GM12878 (cell line): ENCODE measurements at regions not wholly inside any gene's neighbourhood (a gene's known extent, or its start where the extent isn't known, plus 50 kb on each side); places are given as distances from the start of the nearest gene placed in this dataset.

Source experiments
- ATAC-seq: fragments of 200-7000 bp; cut with Tn5 transposase; 3 replicates; pipeline ENCODE4 v1.9.1; 2020; ENCODE audit warnings: mild to moderate bottlenecking, moderate library complexity
- BruUV-seq: library from RNA; stranded (reverse); fragments of 400-500 nt; replicated peaks from 2 replicates; lab custom pipeline; 2021; lab: Mats Ljungman, UMichigan
- CTCF ChIA-PET: fragments of 300-600 bp; sonication (Branson Sonifier 250); formaldehyde crosslinking; extraction: SDS; loops from one replicate; lab custom pipeline; 2021; ENCODE audit warnings: inconsistent platforms; lab: Yijun Ruan, JAX
- POLR2A ChIA-PET: fragments of 350-600 bp; formaldehyde crosslinking; extraction: SDS; loops from one replicate; lab custom pipeline; 2021; ENCODE audit warnings: inconsistent platforms; lab: Charles Lee
- RAD21 ChIA-PET: fragments of 300-600 bp; sonication (Branson Sonifier 250); formaldehyde crosslinking; loops from one replicate; lab custom pipeline; 2023; ENCODE audit warnings: antibody characterized with exemption; ENCODE audit not compliant: unreplicated experiment; lab: Charles Lee
- SMC1A ChIA-PET: fragments of 300-600 bp; sonication (Branson Sonifier 250); formaldehyde crosslinking; loops from one replicate; lab custom pipeline; 2023; ENCODE audit not compliant: unreplicated experiment, uncharacterized antibody; lab: Charles Lee
- DNase-seq: peaks from one replicate; pipeline ENCODE4 v3.0.0-alpha.2; 2011; ENCODE audit warnings: low read depth, low spot score
- FAIRE-seq: peaks from 3 replicates; lab custom pipeline; 2011; peaks lifted over from hg19 to GRCh38; lab: Jason Lieb, UNC
- H2AFZ ChIP-seq: 2 replicates; pipeline ENCODE4 v1.6.0; 2011; ENCODE audit warnings: low read depth, low read length, control low read depth; ENCODE audit not compliant: control insufficient read depth
- H3K27ac ChIP-seq: 2 replicates; pipeline ENCODE4 v1.5.1; 2011; ENCODE audit warnings: control low read depth; ENCODE audit not compliant: control insufficient read depth, insufficient read depth
- H3K27me3 ChIP-seq, 2 experiments: replicated peaks in 1 of 2; 2 replicates each; pipeline versions ENCODE4 v1.6.0 to v1.6.1; 2011; ENCODE audit warnings: low read length in 1 of 2; ENCODE audit not compliant: control insufficient read depth in 2 of 2, insufficient read depth in 2 of 2
- H3K36me3 ChIP-seq, 2 experiments: 2 replicates each; pipeline ENCODE4 v1.5.1; 2011; ENCODE audit warnings: low read length in 1 of 2; ENCODE audit not compliant: control insufficient read depth in 2 of 2, insufficient read depth in 2 of 2
- H3K4me1 ChIP-seq: 2 replicates; pipeline ENCODE4 v1.6.1; 2011; ENCODE audit warnings: mild to moderate bottlenecking, low read length, moderate library complexity, mixed read lengths; ENCODE audit not compliant: control insufficient read depth, insufficient read depth
- H3K4me2 ChIP-seq: 2 replicates; pipeline ENCODE4 v1.6.0; 2011; ENCODE audit warnings: control low read depth; ENCODE audit not compliant: control insufficient read depth, insufficient read depth
- H3K4me3 ChIP-seq: fragments of 200-600 bp; sonication (generic); 2 replicates; pipeline ENCODE4 v1.5.1; 2016
- H3K79me2 ChIP-seq: 2 replicates; pipeline ENCODE4 v1.6.0; 2011; ENCODE audit warnings: low read length; ENCODE audit not compliant: control insufficient read depth, insufficient read depth
- H3K9ac ChIP-seq: 2 replicates; pipeline ENCODE4 v1.8.0; 2011; ENCODE audit warnings: low read length, control low read depth, mixed read lengths; ENCODE audit not compliant: control insufficient read depth, insufficient read depth
- H3K9me3 ChIP-seq: replicated peaks from 3 replicates; pipeline ENCODE4 v1.5.1; 2011; ENCODE audit warnings: mild to moderate bottlenecking, low read length; ENCODE audit not compliant: control insufficient read depth, insufficient read depth
- H4K20me1 ChIP-seq: 2 replicates; pipeline ENCODE4 v1.6.0; 2011; ENCODE audit not compliant: control insufficient read depth, insufficient read depth
- BCL11A ChIP-seq: IDR thresholded peaks from 2 replicates; pipeline ENCODE4 v1.6.1; 2011; ENCODE audit warnings: low read depth, low read length
- BHLHE40 ChIP-seq, 2 experiments: fragments of 450-650 bp in 1 of 2; IDR thresholded peaks; 2 replicates each; pipeline ENCODE4 v1.6.1; 2011 to 2017; ENCODE audit warnings: low read depth in 2 of 2, borderline replicate concordance in 1 of 2, improper control_type of control experiment in 1 of 2, low read length in 1 of 2, mild to moderate bottlenecking in 1 of 2
- CHD2 ChIP-seq: IDR thresholded peaks from 2 replicates; pipeline ENCODE4 v1.6.1; 2011; ENCODE audit warnings: low read depth, low read length, improper control_type of control experiment, borderline replicate concordance
- FOS ChIP-seq: IDR thresholded peaks from 3 replicates; pipeline ENCODE4 v1.6.1; 2011; ENCODE audit warnings: borderline replicate concordance; ENCODE audit not compliant: insufficient read length; ENCODE audit errors: extremely low read depth
- FOXM1 ChIP-seq: IDR thresholded peaks from 2 replicates; pipeline ENCODE4 v1.6.1; 2012; ENCODE audit warnings: low read depth, mild to moderate bottlenecking, inconsistent platforms, low read length, moderate library complexity
- HDAC2 ChIP-seq: fragments of 200-600 bp; sonication (generic); IDR thresholded peaks from 2 replicates; pipeline ENCODE4 v1.6.1; 2017
- MEF2A ChIP-seq: IDR thresholded peaks from 2 replicates; pipeline ENCODE4 v1.6.1; 2011; ENCODE audit warnings: low read depth, mild to moderate bottlenecking, low read length, moderate library complexity; ENCODE audit not compliant: insufficient read depth
- MTA2 ChIP-seq: fragments of 450-650 bp; IDR thresholded peaks from 2 replicates; pipeline ENCODE4 v1.6.1; 2016; ENCODE audit warnings: low read depth, mild to moderate bottlenecking, moderate library complexity
- NFIC ChIP-seq: IDR thresholded peaks from 2 replicates; pipeline ENCODE4 v1.6.1; 2012; ENCODE audit warnings: low read depth, mild to moderate bottlenecking, inconsistent platforms, low read length, moderate library complexity
- POU2F2 ChIP-seq: IDR thresholded peaks from 3 replicates; pipeline ENCODE4 v1.6.1; 2011; ENCODE audit warnings: low read depth, mild to moderate bottlenecking, low read length, borderline replicate concordance
- RUNX3 ChIP-seq: IDR thresholded peaks from 2 replicates; pipeline ENCODE4 v1.6.1; 2012; ENCODE audit warnings: low read length, inconsistent platforms
- TAF1 ChIP-seq: IDR thresholded peaks from 2 replicates; pipeline ENCODE4 v1.6.1; 2011; ENCODE audit warnings: mild to moderate bottlenecking, low read depth, low read length, borderline replicate concordance
- ZZZ3 ChIP-seq: IDR thresholded peaks from 2 replicates; pipeline ENCODE4 v1.6.1; 2011; ENCODE audit warnings: low read depth; ENCODE audit not compliant: control insufficient read depth, insufficient read length
- WGBS: methylation state at CpG from one replicate; pipeline ENCODE4 v1.1.6; 2016; ENCODE audit warnings: low lambda C conversion rate; ENCODE audit not compliant: insufficient replicate concordance, insufficient coverage; ENCODE audit errors: missing lambda C conversion rate; 5-methylcytosine and 5-hydroxymethylcytosine counted together
- in situ Hi-C: fragments of 300-500 bp; cut with MboI; formaldehyde crosslinking; loops from 9 replicates; pipeline ENCODE4 v1.14.3; 2018; ENCODE audit warnings: mixed read lengths
- intact Hi-C: fragments of 100-400 bp; cut with micrococcal nuclease; formaldehyde crosslinking; loops from one replicate; pipeline ENCODE4 v1.14.2; 2022; ENCODE audit not compliant: unreplicated experiment
- TF ChIP-seq, protein P1 (sequence below): fragments of 150-350 bp; IDR thresholded peaks from 2 replicates; pipeline ENCODE4 v1.6.1; 2014; ENCODE audit warnings: mild to moderate bottlenecking, low read depth, low read length
- TF ChIP-seq, protein P2 (sequence below): IDR thresholded peaks from 2 replicates; pipeline ENCODE4 v1.6.1; 2012; ENCODE audit warnings: improper control_type of control experiment, low read depth, low read length; ENCODE audit not compliant: insufficient replicate concordance
- TF ChIP-seq, protein P3 (sequence below): fragments of 450-650 bp; IDR thresholded peaks from 2 replicates; pipeline ENCODE4 v1.6.1; 2017; ENCODE audit warnings: mild to moderate bottlenecking

DNA sequence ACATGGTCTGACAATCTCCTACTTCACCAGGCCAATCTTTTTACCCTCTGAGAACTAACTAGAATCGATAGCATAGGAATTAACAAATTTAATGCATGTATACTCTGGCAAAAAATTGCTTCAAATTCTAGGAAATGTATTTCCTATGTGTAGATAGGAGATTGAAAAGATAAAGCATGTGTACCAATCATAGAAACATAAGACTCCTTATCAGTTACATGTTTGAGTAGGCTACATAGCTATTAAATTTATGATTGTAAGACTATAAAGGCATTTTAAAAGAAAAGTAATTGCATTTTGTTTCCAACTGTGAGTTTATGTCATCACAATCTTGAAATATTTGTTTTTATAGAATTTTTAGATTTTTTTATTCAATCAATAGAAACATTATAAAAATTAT, 196.6 kb upstream of the HEY2 start (continued):
- TF ChIP-seq RUNX3 = no peak
- no peak for TF ChIP-seq MTA2

DNA sequence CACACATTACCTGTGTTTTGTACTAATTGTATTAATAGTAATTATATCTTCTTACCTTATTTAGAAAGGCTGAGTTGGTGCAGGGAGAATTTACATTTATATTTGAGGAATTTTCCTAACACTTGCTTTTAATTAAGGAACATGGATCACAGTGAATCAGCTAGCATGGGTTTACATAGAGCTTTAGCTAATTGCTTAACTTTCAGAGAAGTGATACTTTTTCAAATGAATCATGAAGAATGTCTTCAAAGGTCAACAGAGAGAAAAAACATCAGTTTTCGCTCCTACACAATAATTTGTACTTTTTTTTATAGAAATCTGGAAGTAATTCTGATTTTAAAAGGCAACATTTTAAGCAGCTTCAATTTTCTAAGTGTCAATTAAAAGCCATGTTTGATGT, 195.0 kb upstream of the HEY2 start:
- 0 out of 4 replicates have a peak, but pooled peaks cover 0 to 2% of the 10 kb centered on the region in 2 experiments for H3K27me3 ChIP-seq
- no peak overlapping the region for H3K4me2 ChIP-seq
- no peak for DNase-seq
- no peak for ATAC-seq
- CTCF ChIA-PET = no interaction called here
- no peaks in the 10 kb centered on the region for H3K36me3 ChIP-seq
- WGBS = 0% methylated on average over 1 of the region's 1 CpG
- FAIRE-seq = no peak
- no peaks in the 10 kb centered on the region for H3K9me3 ChIP-seq
- POLR2A ChIA-PET = no interaction called here
- no peaks in the 10 kb centered on the region for H4K20me1 ChIP-seq
- BruUV-seq = no TSS peak
- SMC1A ChIA-PET = interaction anchor here (0.9 kb wide), 1 partner anchor 11 kb away, joined by 3 read pairs; no protein-coding TSS in a partner anchor
- RAD21 ChIA-PET = no interaction called here
- no peak overlapping the region for H3K27ac ChIP-seq
- H3K79me2 ChIP-seq = no peaks in the 10 kb centered on the region
- in situ Hi-C loops = no loop called here
- H3K9ac ChIP-seq = no peak overlapping the region
- no peak overlapping the region for H3K4me3 ChIP-seq
- H3K4me1 ChIP-seq = no peaks in the 10 kb centered on the region
- intact Hi-C loops = no loop called here
- H2AFZ ChIP-seq = no peak overlapping the region
- TF ChIP-seq NFIC (no peak), FOS (no peak), ZZZ3 (no peak), MEF2A (no peak), BCL11A (no peak), BHLHE40 (IDR thresholded peaks at IDR 0.05; ENCODE audit: borderline replicate concordance in 1 of 2, low read depth in 2 of 2, low read length in 1 of 2) (no peak), FOXM1 (no peak), HDAC2 (no peak), TAF1 (no peak), CHD2 (no peak), POU2F2 (no peak)
- TF ChIP-seq, protein P1, sequence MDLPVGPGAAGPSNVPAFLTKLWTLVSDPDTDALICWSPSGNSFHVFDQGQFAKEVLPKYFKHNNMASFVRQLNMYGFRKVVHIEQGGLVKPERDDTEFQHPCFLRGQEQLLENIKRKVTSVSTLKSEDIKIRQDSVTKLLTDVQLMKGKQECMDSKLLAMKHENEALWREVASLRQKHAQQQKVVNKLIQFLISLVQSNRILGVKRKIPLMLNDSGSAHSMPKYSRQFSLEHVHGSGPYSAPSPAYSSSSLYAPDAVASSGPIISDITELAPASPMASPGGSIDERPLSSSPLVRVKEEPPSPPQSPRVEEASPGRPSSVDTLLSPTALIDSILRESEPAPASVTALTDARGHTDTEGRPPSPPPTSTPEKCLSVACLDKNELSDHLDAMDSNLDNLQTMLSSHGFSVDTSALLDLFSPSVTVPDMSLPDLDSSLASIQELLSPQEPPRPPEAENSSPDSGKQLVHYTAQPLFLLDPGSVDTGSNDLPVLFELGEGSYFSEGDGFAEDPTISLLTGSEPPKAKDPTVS = no peak
- TF ChIP-seq, protein P2, sequence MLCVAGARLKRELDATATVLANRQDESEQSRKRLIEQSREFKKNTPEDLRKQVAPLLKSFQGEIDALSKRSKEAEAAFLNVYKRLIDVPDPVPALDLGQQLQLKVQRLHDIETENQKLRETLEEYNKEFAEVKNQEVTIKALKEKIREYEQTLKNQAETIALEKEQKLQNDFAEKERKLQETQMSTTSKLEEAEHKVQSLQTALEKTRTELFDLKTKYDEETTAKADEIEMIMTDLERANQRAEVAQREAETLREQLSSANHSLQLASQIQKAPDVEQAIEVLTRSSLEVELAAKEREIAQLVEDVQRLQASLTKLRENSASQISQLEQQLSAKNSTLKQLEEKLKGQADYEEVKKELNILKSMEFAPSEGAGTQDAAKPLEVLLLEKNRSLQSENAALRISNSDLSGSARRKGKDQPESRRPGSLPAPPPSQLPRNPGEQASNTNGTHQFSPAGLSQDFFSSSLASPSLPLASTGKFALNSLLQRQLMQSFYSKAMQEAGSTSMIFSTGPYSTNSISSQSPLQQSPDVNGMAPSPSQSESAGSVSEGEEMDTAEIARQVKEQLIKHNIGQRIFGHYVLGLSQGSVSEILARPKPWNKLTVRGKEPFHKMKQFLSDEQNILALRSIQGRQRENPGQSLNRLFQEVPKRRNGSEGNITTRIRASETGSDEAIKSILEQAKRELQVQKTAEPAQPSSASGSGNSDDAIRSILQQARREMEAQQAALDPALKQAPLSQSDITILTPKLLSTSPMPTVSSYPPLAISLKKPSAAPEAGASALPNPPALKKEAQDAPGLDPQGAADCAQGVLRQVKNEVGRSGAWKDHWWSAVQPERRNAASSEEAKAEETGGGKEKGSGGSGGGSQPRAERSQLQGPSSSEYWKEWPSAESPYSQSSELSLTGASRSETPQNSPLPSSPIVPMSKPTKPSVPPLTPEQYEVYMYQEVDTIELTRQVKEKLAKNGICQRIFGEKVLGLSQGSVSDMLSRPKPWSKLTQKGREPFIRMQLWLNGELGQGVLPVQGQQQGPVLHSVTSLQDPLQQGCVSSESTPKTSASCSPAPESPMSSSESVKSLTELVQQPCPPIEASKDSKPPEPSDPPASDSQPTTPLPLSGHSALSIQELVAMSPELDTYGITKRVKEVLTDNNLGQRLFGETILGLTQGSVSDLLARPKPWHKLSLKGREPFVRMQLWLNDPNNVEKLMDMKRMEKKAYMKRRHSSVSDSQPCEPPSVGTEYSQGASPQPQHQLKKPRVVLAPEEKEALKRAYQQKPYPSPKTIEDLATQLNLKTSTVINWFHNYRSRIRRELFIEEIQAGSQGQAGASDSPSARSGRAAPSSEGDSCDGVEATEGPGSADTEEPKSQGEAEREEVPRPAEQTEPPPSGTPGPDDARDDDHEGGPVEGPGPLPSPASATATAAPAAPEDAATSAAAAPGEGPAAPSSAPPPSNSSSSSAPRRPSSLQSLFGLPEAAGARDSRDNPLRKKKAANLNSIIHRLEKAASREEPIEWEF = no peak
- TF ChIP-seq, protein P3, sequence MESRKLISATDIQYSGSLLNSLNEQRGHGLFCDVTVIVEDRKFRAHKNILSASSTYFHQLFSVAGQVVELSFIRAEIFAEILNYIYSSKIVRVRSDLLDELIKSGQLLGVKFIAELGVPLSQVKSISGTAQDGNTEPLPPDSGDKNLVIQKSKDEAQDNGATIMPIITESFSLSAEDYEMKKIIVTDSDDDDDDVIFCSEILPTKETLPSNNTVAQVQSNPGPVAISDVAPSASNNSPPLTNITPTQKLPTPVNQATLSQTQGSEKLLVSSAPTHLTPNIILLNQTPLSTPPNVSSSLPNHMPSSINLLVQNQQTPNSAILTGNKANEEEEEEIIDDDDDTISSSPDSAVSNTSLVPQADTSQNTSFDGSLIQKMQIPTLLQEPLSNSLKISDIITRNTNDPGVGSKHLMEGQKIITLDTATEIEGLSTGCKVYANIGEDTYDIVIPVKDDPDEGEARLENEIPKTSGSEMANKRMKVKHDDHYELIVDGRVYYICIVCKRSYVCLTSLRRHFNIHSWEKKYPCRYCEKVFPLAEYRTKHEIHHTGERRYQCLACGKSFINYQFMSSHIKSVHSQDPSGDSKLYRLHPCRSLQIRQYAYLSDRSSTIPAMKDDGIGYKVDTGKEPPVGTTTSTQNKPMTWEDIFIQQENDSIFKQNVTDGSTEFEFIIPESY = no peak
